Glutamatergic neuron (in vitro differentiated cells): ENCODE measurements at regions not wholly inside any gene's neighbourhood (a gene's known extent, or its start where the extent isn't known, plus 50 kb on each side); places are given as distances from the start of the nearest gene placed in this dataset.

ENCODE experiments used
- DNase-seq: peaks from one replicate; pipeline ENCODE4 v3.0.0; 2022
- H3K27ac Mint-ChIP-seq: one replicate; pipeline ENCODE4 v1.8.0; 2020; ENCODE audit warnings: mild to moderate bottlenecking, mixed read lengths, inconsistent platforms; ENCODE audit not compliant: unreplicated experiment
- H3K27me3 Mint-ChIP-seq: one replicate; pipeline ENCODE4 v1.8.0; 2020; ENCODE audit warnings: mild to moderate bottlenecking, moderate library complexity, mixed read lengths, inconsistent platforms; ENCODE audit not compliant: unreplicated experiment
- H3K36me3 Mint-ChIP-seq: one replicate; pipeline ENCODE4 v1.8.0; 2020; ENCODE audit warnings: mild to moderate bottlenecking, mixed read lengths, inconsistent platforms; ENCODE audit not compliant: unreplicated experiment
- H3K4me1 Mint-ChIP-seq: one replicate; pipeline ENCODE4 v1.8.0; 2020; ENCODE audit warnings: mild to moderate bottlenecking, low read depth, mixed read lengths, inconsistent platforms; ENCODE audit not compliant: unreplicated experiment
- H3K4me3 Mint-ChIP-seq: one replicate; pipeline ENCODE4 v1.8.0; 2020; ENCODE audit warnings: mild to moderate bottlenecking, mixed read lengths, inconsistent platforms; ENCODE audit not compliant: unreplicated experiment
- H3K9me3 Mint-ChIP-seq: one replicate; pipeline ENCODE4 v1.8.0; 2020; ENCODE audit warnings: mild to moderate bottlenecking, moderate library complexity, mixed read lengths, inconsistent platforms; ENCODE audit not compliant: unreplicated experiment
- CTCF ChIP-seq: fragments of 200-600 bp; sonication (generic); IDR thresholded peaks from one replicate; pipeline ENCODE4 v1.5.0; 2021; ENCODE audit not compliant: partially characterized antibody, unreplicated experiment

GRCh38 chr5:138658676-138659075 lies 83.5 kb upstream of the HSPA9 start:
- Mint-ChIP-seq H3K4me1 (peaks cover 35% of the 10 kb centered on the region), H3K4me3 (no peak overlapping the region), H3K36me3 (no peaks in the 10 kb centered on the region), H3K27me3 (peaks cover 3% of the 10 kb centered on the region), H3K9me3 (no peaks in the 10 kb centered on the region), H3K27ac (no peak overlapping the region)
- DNase-seq = no peak
- TF ChIP-seq CTCF = no peak

- DNase-seq = no peak
- TF ChIP-seq CTCF = no peak
- Mint-ChIP-seq H3K4me1 (peaks cover 35% of the 10 kb centered on the region), H3K4me3 (peak overlapping the region; percentile 9), H3K27ac (peak overlapping the region; percentile 57), H3K27me3 (peaks cover 3% of the 10 kb centered on the region), H3K9me3 (no peaks in the 10 kb centered on the region), H3K36me3 (no peaks in the 10 kb centered on the region)
Measured at GRCh38 chr5:138657360-138657759, 82.2 kb upstream of the HSPA9 start.

- Mint-ChIP-seq H3K4me3 (no peak overlapping the region), H3K4me1 (peaks cover 34% of the 10 kb centered on the region), H3K27me3 (peaks cover 3% of the 10 kb centered on the region), H3K9me3 (no peaks in the 10 kb centered on the region), H3K27ac (no peak overlapping the region), H3K36me3 (no peaks in the 10 kb centered on the region)
- DNase-seq = no peak
- no peak for TF ChIP-seq CTCF
Measured at GRCh38 chr5:138656916-138657315, 81.7 kb upstream of the HSPA9 start.

- TF ChIP-seq CTCF = no peak
- peaks cover 1% of the 10 kb centered on the region for H3K9me3 Mint-ChIP-seq
- no peak overlapping the region for H3K27ac Mint-ChIP-seq
- no peak overlapping the region for H3K4me3 Mint-ChIP-seq
- H3K36me3 Mint-ChIP-seq = no peaks in the 10 kb centered on the region
- H3K27me3 Mint-ChIP-seq = peaks cover 5% of the 10 kb centered on the region
- no peak for DNase-seq
- H3K4me1 Mint-ChIP-seq = peaks cover 39% of the 10 kb centered on the region
Measured at GRCh38 chr5:138655530-138656190, 80.5 kb upstream of the HSPA9 start.

GRCh38 chr5:138654281-138654867 lies 79.2 kb upstream of the HSPA9 start:
- DNase-seq = peak; percentile 38
- TF ChIP-seq CTCF = no peak
- peaks cover 4% of the 10 kb centered on the region for H3K9me3 Mint-ChIP-seq
- H3K27me3 Mint-ChIP-seq = peaks cover 5% of the 10 kb centered on the region
- peaks cover 44% of the 10 kb centered on the region for H3K4me1 Mint-ChIP-seq
- H3K4me3 Mint-ChIP-seq = no peak overlapping the region
- no peaks in the 10 kb centered on the region for H3K36me3 Mint-ChIP-seq
- H3K27ac Mint-ChIP-seq = peak overlapping the region; percentile 29
